ENCODE measurements at regions not wholly inside any gene's neighbourhood (a gene's known extent, or its start where the extent isn't known, plus 50 kb on each side); places are given as distances from the start of the nearest gene placed in this dataset.

- H3K27me3 Mint-ChIP-seq (ENCODE audit: insufficient read depth): no peaks in the 10 kb centered on the region
- no peak overlapping the region for H3K4me3 Mint-ChIP-seq
- H3K36me3 Mint-ChIP-seq (ENCODE audit: low read depth): no peaks in the 10 kb centered on the region
- DNase-seq: no peak
- peaks cover 26% of the 10 kb centered on the region for H3K9me3 Mint-ChIP-seq
- H3K4me1 Mint-ChIP-seq (ENCODE audit: low read depth): no peaks in the 10 kb centered on the region
- no peak for TF ChIP-seq CTCF (IDR thresholded peaks at IDR 0.05)
- no peak overlapping the region for H3K27ac Mint-ChIP-seq
Observed at GRCh38 chr12:125878483-125878882, 813.2 kb downstream of the AACS start.

- Mint-ChIP-seq H3K36me3 (ENCODE audit: low read depth) (no peaks in the 10 kb centered on the region), H3K9me3 (peaks cover 45% of the 10 kb centered on the region), H3K4me3 (no peak overlapping the region), H3K27me3 (ENCODE audit: insufficient read depth) (no peaks in the 10 kb centered on the region), H3K4me1 (ENCODE audit: low read depth) (no peaks in the 10 kb centered on the region), H3K27ac (no peak overlapping the region)
- no peak for DNase-seq
- no peak for TF ChIP-seq CTCF (IDR thresholded peaks at IDR 0.05)
Observed at GRCh38 chr12:125882141-125882540, 816.9 kb downstream of the AACS start.

GRCh38 chr12:125888921-125889320 lies 823.7 kb downstream of the AACS start:
- Mint-ChIP-seq H3K4me1 (ENCODE audit: low read depth) (no peaks in the 10 kb centered on the region), H3K4me3 (no peak overlapping the region), H3K27ac (no peak overlapping the region), H3K9me3 (peaks cover 74% of the 10 kb centered on the region), H3K36me3 (ENCODE audit: low read depth) (peaks cover 4% of the 10 kb centered on the region; the same call in 1 of the 2 replicates), H3K27me3 (ENCODE audit: insufficient read depth) (no peaks in the 10 kb centered on the region; the same call in 1 of the 2 replicates)
- DNase-seq: no peak
- TF ChIP-seq CTCF (IDR thresholded peaks at IDR 0.05): no peak

- Mint-ChIP-seq H3K4me3 (no peak overlapping the region), H3K36me3 (ENCODE audit: low read depth) (peaks cover 4% of the 10 kb centered on the region; the same call in 1 of the 2 replicates), H3K9me3 (peaks cover 68% of the 10 kb centered on the region), H3K27me3 (ENCODE audit: insufficient read depth) (no peaks in the 10 kb centered on the region; the same call in 1 of the 2 replicates), H3K27ac (no peak overlapping the region), H3K4me1 (ENCODE audit: low read depth) (no peaks in the 10 kb centered on the region)
- TF ChIP-seq CTCF (IDR thresholded peaks at IDR 0.05): no peak
- no peak for DNase-seq
Observed at GRCh38 chr12:125889742-125890141, 824.5 kb downstream of the AACS start.

GRCh38 chr12:125890366-125890905 lies 825.2 kb downstream of the AACS start:
- H3K27me3 Mint-ChIP-seq (ENCODE audit: insufficient read depth): no peaks in the 10 kb centered on the region; the same call in none of the 2 replicates
- no peak for DNase-seq
- H3K27ac Mint-ChIP-seq: no peak overlapping the region
- no peak overlapping the region for H3K4me3 Mint-ChIP-seq
- TF ChIP-seq CTCF (IDR thresholded peaks at IDR 0.05): no peak
- H3K36me3 Mint-ChIP-seq (ENCODE audit: low read depth): peaks cover 4% of the 10 kb centered on the region; the same call in 1 of the 2 replicates
- H3K4me1 Mint-ChIP-seq (ENCODE audit: low read depth): no peaks in the 10 kb centered on the region
- peaks cover 67% of the 10 kb centered on the region for H3K9me3 Mint-ChIP-seq
